ENCODE measurements at regions not wholly inside any gene's neighbourhood (a gene's known extent, or its start where the extent isn't known, plus 50 kb on each side); places are given as distances from the start of the nearest gene placed in this dataset.

DNA sequence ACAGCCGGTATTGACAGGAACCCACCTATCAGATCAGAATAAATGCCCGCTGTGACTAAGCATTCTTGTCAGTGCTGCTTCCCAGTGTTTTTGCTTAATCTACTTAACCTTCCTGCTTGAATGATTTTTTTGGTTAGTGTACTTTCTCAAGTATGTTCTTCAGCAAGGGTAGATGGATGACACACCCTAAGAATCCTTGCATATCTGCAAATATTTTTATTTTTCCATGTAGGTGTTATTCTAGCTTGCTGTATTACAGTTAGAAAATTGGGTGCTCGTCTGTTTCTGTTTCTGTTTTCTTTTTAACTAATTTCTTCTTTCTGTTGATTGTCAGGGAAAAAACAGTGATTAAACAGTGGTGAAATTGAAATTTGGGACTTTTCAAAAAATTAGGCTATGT, 64.5 kb downstream of the SEC61B start:
- H4K20me1 ChIP-seq (ENCODE audit: insufficient read depth), result no peaks in the 10 kb centered on the region
- no peaks in the 10 kb centered on the region for H3F3A ChIP-seq (replicated peaks; ENCODE audit: insufficient read depth)
- TF ChIP-seq RFX5 (IDR thresholded peaks at IDR 0.05; ENCODE audit: low read length) (no peak), GATA2 (CRISPR knock-in tag; IDR thresholded peaks at IDR 0.05) (no peak), NFIC (IDR thresholded peaks at IDR 0.05; ENCODE audit: borderline replicate concordance) (no peak), SMC3 (IDR thresholded peaks at IDR 0.05; ENCODE audit: low read depth, low read length) (no peak), FOSL2 (IDR thresholded peaks at IDR 0.05; ENCODE audit: borderline replicate concordance, low read depth) (no peak), FOXJ3 (CRISPR knock-in tag; IDR thresholded peaks at IDR 0.05) (no peak), RAD21 (IDR thresholded peaks at IDR 0.05; ENCODE audit: low read length) (no peak), YY1 (IDR thresholded peaks at IDR 0.05; ENCODE audit: low read depth) (no peak), RCOR1 (IDR thresholded peaks at IDR 0.05; ENCODE audit: low read length) (no peak), EP300 (IDR thresholded peaks at IDR 0.05; ENCODE audit: borderline replicate concordance in 1 of 2, low read depth in 1 of 2, low read length in 1 of 2) (no peak), MXI1 (IDR thresholded peaks at IDR 0.05; ENCODE audit: low read depth, low read length) (no peak)
- TF ChIP-seq, protein P1, sequence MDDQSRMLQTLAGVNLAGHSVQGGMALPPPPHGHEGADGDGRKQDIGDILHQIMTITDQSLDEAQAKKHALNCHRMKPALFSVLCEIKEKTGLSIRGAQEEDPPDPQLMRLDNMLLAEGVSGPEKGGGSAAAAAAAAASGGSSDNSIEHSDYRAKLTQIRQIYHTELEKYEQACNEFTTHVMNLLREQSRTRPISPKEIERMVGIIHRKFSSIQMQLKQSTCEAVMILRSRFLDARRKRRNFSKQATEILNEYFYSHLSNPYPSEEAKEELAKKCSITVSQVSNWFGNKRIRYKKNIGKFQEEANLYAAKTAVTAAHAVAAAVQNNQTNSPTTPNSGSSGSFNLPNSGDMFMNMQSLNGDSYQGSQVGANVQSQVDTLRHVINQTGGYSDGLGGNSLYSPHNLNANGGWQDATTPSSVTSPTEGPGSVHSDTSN (IDR thresholded peaks at IDR 0.05), result no peak
- TF ChIP-seq, protein P2, sequence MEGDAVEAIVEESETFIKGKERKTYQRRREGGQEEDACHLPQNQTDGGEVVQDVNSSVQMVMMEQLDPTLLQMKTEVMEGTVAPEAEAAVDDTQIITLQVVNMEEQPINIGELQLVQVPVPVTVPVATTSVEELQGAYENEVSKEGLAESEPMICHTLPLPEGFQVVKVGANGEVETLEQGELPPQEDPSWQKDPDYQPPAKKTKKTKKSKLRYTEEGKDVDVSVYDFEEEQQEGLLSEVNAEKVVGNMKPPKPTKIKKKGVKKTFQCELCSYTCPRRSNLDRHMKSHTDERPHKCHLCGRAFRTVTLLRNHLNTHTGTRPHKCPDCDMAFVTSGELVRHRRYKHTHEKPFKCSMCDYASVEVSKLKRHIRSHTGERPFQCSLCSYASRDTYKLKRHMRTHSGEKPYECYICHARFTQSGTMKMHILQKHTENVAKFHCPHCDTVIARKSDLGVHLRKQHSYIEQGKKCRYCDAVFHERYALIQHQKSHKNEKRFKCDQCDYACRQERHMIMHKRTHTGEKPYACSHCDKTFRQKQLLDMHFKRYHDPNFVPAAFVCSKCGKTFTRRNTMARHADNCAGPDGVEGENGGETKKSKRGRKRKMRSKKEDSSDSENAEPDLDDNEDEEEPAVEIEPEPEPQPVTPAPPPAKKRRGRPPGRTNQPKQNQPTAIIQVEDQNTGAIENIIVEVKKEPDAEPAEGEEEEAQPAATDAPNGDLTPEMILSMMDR (IDR thresholded peaks at IDR 0.05), result no peak
- TF ChIP-seq, protein P3, sequence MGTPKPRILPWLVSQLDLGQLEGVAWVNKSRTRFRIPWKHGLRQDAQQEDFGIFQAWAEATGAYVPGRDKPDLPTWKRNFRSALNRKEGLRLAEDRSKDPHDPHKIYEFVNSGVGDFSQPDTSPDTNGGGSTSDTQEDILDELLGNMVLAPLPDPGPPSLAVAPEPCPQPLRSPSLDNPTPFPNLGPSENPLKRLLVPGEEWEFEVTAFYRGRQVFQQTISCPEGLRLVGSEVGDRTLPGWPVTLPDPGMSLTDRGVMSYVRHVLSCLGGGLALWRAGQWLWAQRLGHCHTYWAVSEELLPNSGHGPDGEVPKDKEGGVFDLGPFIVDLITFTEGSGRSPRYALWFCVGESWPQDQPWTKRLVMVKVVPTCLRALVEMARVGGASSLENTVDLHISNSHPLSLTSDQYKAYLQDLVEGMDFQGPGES (IDR thresholded peaks at IDR 0.05; ENCODE audit: low read depth, low read length), result no peak
- no peak overlapping the region for H3K4me2 ChIP-seq
- ChIA-PET POLR2A (no interaction called here), CTCF (interaction anchor here (1.6 kb wide), 1 partner anchor 10 kb away, joined by 3 read pairs; no protein-coding TSS in a partner anchor)
- 83% methylated on average over 3 of the region's 3 CpGs for WGBS (ENCODE audit: low lambda C conversion rate)
- H3K9me3 ChIP-seq, result no peaks in the 10 kb centered on the region
- no peak overlapping the region for H2AFZ ChIP-seq (ENCODE audit: low read depth)
- H3K9ac ChIP-seq, result no peak overlapping the region
- DNase-seq, result no peak
- H3K9me2 ChIP-seq, result no peaks in the 10 kb centered on the region
- no peaks in the 10 kb centered on the region; the same call in 1 of the 2 replicates for H3K27me3 ChIP-seq (ENCODE audit: insufficient read depth)
- H3K27ac ChIP-seq (ENCODE audit: low read depth in 2 of 2, low read length in 1 of 2), result no peak overlapping the region
- no peaks in the 10 kb centered on the region for H3K36me3 ChIP-seq (replicated peaks in 1 of 2; ENCODE audit: control insufficient read depth in 1 of 2, insufficient read depth in 2 of 2, low read length in 1 of 2)
- H3K4me1 ChIP-seq (ENCODE audit: control insufficient read depth in 1 of 2, insufficient read depth in 2 of 2, low read depth in 1 of 2, low read length in 1 of 2), result no peaks in the 10 kb centered on the region
- no peaks in the 10 kb centered on the region for H3K79me2 ChIP-seq (ENCODE audit: insufficient read depth)
- H3K4me3 ChIP-seq (ENCODE audit: low read depth in 2 of 2, low read length in 1 of 2), result no peak overlapping the region

DNA sequence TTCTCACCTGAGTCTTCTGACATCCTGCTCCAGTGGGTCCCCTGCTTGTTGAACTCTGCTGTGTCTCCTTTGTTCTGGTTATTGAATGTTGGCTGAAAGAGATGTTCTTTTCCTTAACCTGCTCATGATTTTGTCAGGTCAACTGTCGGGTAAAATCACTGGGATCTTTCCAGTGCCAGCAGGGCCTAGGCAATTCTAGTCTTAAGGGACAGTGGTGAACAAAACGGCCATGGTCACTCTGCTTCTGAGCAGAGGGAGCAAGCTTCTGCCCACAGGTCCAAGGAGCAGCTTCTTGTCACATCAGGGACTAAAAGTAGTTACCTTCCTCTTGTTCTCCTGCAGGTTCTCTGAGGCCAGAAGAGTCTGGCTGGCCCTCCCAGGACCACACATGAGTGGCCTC, 65.6 kb downstream of the SEC61B start:
- Histone ChIP-seq H2AFZ (ENCODE audit: low read depth) (no peak overlapping the region), H3K79me2 (ENCODE audit: insufficient read depth) (no peaks in the 10 kb centered on the region), H3K36me3 (replicated peaks in 1 of 2; ENCODE audit: control insufficient read depth in 1 of 2, insufficient read depth in 2 of 2, low read length in 1 of 2) (no peaks in the 10 kb centered on the region), H3K9ac (no peak overlapping the region), H3K4me3 (ENCODE audit: low read depth in 2 of 2, low read length in 1 of 2) (no peak overlapping the region), H3K9me3 (no peaks in the 10 kb centered on the region), H3K4me1 (ENCODE audit: control insufficient read depth in 1 of 2, insufficient read depth in 2 of 2, low read depth in 1 of 2, low read length in 1 of 2) (no peaks in the 10 kb centered on the region), H3K27me3 (ENCODE audit: insufficient read depth) (no peaks in the 10 kb centered on the region), H3F3A (replicated peaks; ENCODE audit: insufficient read depth) (no peaks in the 10 kb centered on the region), H3K9me2 (no peaks in the 10 kb centered on the region), H3K4me2 (no peak overlapping the region), H3K27ac (ENCODE audit: low read depth in 2 of 2, low read length in 1 of 2) (no peak overlapping the region), H4K20me1 (ENCODE audit: insufficient read depth) (no peaks in the 10 kb centered on the region)
- CTCF ChIA-PET, result interaction anchor here (1.6 kb wide), 2 partner anchors 9 to 12 kb away, joined by 3 to 4 read pairs; no protein-coding TSS in a partner anchor
- no peak for DNase-seq
- 73% methylated on average over 2 of the region's 2 CpGs for WGBS (ENCODE audit: low lambda C conversion rate)
- TF ChIP-seq TEAD4 (IDR thresholded peaks at IDR 0.05; ENCODE audit: borderline replicate concordance, insufficient read depth) (no peak), FOXJ3 (CRISPR knock-in tag; IDR thresholded peaks at IDR 0.05) (no peak)
- TF ChIP-seq, protein P4, sequence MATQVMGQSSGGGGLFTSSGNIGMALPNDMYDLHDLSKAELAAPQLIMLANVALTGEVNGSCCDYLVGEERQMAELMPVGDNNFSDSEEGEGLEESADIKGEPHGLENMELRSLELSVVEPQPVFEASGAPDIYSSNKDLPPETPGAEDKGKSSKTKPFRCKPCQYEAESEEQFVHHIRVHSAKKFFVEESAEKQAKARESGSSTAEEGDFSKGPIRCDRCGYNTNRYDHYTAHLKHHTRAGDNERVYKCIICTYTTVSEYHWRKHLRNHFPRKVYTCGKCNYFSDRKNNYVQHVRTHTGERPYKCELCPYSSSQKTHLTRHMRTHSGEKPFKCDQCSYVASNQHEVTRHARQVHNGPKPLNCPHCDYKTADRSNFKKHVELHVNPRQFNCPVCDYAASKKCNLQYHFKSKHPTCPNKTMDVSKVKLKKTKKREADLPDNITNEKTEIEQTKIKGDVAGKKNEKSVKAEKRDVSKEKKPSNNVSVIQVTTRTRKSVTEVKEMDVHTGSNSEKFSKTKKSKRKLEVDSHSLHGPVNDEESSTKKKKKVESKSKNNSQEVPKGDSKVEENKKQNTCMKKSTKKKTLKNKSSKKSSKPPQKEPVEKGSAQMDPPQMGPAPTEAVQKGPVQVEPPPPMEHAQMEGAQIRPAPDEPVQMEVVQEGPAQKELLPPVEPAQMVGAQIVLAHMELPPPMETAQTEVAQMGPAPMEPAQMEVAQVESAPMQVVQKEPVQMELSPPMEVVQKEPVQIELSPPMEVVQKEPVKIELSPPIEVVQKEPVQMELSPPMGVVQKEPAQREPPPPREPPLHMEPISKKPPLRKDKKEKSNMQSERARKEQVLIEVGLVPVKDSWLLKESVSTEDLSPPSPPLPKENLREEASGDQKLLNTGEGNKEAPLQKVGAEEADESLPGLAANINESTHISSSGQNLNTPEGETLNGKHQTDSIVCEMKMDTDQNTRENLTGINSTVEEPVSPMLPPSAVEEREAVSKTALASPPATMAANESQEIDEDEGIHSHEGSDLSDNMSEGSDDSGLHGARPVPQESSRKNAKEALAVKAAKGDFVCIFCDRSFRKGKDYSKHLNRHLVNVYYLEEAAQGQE (IDR thresholded peaks at IDR 0.05; ENCODE audit: low read depth, low read length), result no peak
- POLR2A ChIA-PET, result no interaction called here
